Upper lobe of right lung (tissue), 1 donor: ENCODE measurements at regions not wholly inside any gene's neighbourhood (a gene's known extent, or its start where the extent isn't known, plus 50 kb on each side); places are given as distances from the start of the nearest gene placed in this dataset.

Source experiments
- ATAC-seq: fragments of 200-7000 bp; cut with Tn5 transposase; one replicate; pipeline ENCODE4 v1.9.1; 2020; ENCODE audit warnings: mild to moderate bottlenecking, moderate library complexity
- DNase-seq: peaks from one replicate; pipeline ENCODE4 v3.0.0-alpha.2; 2020
- H3K27ac ChIP-seq: fragments of 200-600 bp; one replicate; pipeline ENCODE4 v1.8.0; 2022
- H3K27me3 ChIP-seq: fragments of 200-600 bp; one replicate; pipeline ENCODE4 v1.8.0; 2022; ENCODE audit warnings: mild to moderate bottlenecking
- H3K36me3 ChIP-seq: fragments of 200-600 bp; one replicate; pipeline ENCODE4 v1.8.0; 2022
- H3K4me1 ChIP-seq: fragments of 200-600 bp; one replicate; pipeline ENCODE4 v1.8.0; 2022
- H3K4me3 ChIP-seq: fragments of 200-600 bp; one replicate; pipeline ENCODE4 v1.8.0; 2022; ENCODE audit warnings: mild to moderate bottlenecking
- H3K9me3 ChIP-seq: fragments of 200-600 bp; one replicate; pipeline ENCODE4 v1.8.0; 2022
- intact Hi-C: fragments of 100-400 bp; cut with DNase I; formaldehyde crosslinking; loops from one replicate; pipeline ENCODE4 v1.11.0; 2022
- TF ChIP-seq, protein P1 (sequence below): fragments of 200-600 bp; IDR thresholded peaks from one replicate; pipeline ENCODE4 v1.8.0; 2022; ENCODE audit warnings: antibody characterized with exemption
- donor health status: DM: no; HTN: yes; CAD: no; lungs with severe emphysema.

DNA sequence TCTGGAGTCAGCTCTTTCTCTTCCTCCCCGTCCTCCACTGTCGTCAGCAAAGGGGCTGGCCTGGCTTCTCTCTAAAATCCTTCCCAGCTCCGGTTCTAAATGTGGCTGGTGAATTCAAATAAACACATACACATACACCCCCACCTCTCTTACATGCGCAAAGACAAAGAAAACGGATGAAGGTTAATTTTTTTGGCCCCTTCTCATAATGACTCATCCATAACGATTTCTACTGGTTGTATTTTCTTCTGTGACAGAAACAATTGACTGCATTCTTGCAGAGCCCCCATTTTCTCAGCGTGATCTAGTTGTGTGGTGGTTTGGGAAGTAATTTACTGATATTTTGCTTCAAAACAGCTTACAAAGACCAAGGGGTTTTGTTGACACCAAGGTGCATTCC lies 130.0 kb upstream of the NTM start:
- Histone ChIP-seq H3K27ac (no peak overlapping the region), H3K27me3 (peaks cover 17% of the 10 kb centered on the region), H3K4me1 (no peaks in the 10 kb centered on the region), H3K36me3 (no peaks in the 10 kb centered on the region), H3K4me3 (no peak overlapping the region), H3K9me3 (no peaks in the 10 kb centered on the region)
- DNase-seq = no peak
- TF ChIP-seq, protein P1, sequence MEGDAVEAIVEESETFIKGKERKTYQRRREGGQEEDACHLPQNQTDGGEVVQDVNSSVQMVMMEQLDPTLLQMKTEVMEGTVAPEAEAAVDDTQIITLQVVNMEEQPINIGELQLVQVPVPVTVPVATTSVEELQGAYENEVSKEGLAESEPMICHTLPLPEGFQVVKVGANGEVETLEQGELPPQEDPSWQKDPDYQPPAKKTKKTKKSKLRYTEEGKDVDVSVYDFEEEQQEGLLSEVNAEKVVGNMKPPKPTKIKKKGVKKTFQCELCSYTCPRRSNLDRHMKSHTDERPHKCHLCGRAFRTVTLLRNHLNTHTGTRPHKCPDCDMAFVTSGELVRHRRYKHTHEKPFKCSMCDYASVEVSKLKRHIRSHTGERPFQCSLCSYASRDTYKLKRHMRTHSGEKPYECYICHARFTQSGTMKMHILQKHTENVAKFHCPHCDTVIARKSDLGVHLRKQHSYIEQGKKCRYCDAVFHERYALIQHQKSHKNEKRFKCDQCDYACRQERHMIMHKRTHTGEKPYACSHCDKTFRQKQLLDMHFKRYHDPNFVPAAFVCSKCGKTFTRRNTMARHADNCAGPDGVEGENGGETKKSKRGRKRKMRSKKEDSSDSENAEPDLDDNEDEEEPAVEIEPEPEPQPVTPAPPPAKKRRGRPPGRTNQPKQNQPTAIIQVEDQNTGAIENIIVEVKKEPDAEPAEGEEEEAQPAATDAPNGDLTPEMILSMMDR = no peak
- ATAC-seq = no peak
- intact Hi-C loops = no loop called here

DNA sequence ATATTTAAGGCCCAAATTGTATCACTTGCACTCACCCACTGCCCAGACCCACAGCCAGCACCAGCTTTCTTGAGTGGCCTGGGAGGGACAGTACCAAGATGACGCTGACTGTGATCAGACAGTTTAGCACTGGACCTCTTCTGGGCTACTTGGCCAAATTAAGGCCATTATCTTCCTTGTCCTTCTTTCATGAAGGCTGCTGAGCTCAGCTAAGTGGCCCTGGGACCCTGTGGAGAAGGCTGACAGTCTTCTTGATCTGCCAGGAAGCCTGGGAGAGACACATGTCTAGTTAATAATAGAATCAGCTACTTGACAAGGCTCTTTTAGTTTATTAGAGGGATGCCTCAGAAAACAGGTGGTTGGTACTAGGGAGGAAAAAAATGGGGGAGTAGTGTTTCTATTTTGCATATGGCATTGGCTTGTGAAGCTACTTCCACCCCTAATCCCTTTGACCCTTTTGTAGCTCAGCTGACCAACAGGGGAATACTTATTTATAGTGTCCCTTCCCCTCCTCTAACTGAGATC lies 127.9 kb upstream of the NTM start:
- Histone ChIP-seq H3K4me1 (no peaks in the 10 kb centered on the region), H3K27ac (no peak overlapping the region), H3K4me3 (no peak overlapping the region), H3K36me3 (no peaks in the 10 kb centered on the region), H3K27me3 (peaks cover 22% of the 10 kb centered on the region), H3K9me3 (no peaks in the 10 kb centered on the region)
- TF ChIP-seq, protein P1 = no peak
- ATAC-seq (no peak), DNase-seq (no peak)
- intact Hi-C loops = no loop called here

GRCh38 chr11:131246156-131246555 lies 124.3 kb upstream of the NTM start:
- intact Hi-C loops = no loop called here
- DNase-seq = no peak
- Histone ChIP-seq H3K4me1 (no peaks in the 10 kb centered on the region), H3K27me3 (peaks cover 31% of the 10 kb centered on the region), H3K27ac (no peak overlapping the region), H3K4me3 (no peak overlapping the region), H3K36me3 (no peaks in the 10 kb centered on the region), H3K9me3 (no peaks in the 10 kb centered on the region)
- TF ChIP-seq, protein P1 = no peak
- no peak for ATAC-seq

GRCh38 chr11:131246663-131247062 lies 123.8 kb upstream of the NTM start:
- no peaks in the 10 kb centered on the region for H3K36me3 ChIP-seq
- no peak overlapping the region for H3K4me3 ChIP-seq
- H3K27me3 ChIP-seq = peaks cover 31% of the 10 kb centered on the region
- ATAC-seq (peak; percentile 87), DNase-seq (peak; percentile 67)
- TF ChIP-seq, protein P1 = peak; percentile 46
- no peaks in the 10 kb centered on the region for H3K9me3 ChIP-seq
- no peak overlapping the region for H3K27ac ChIP-seq
- no peaks in the 10 kb centered on the region for H3K4me1 ChIP-seq
- intact Hi-C loops = no loop called here

DNA sequence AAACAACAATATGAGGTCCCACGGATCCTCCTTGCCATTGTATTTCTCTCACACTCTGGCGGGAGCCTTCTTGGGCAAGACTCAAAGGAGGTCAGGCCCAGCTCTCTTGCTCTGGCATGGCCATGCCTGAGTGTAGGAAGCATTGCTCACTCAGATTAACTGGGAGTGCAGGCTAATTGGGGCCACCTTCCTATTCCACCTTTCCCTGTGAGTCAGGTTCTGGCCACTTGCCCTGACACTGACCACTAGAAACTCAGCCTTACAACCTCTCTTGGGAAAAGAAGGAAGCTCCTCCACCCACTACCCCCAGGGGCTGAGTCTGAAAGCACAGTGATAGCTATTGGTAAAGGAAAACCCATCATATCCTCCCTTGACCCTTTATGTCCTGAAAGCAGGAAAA lies 121.8 kb upstream of the NTM start:
- no peak for DNase-seq
- Histone ChIP-seq H3K9me3 (no peaks in the 10 kb centered on the region), H3K27me3 (peaks cover 31% of the 10 kb centered on the region), H3K36me3 (no peaks in the 10 kb centered on the region), H3K4me1 (no peaks in the 10 kb centered on the region), H3K4me3 (no peak overlapping the region), H3K27ac (no peak overlapping the region)
- intact Hi-C loops = no loop called here
- no peak for ATAC-seq
- TF ChIP-seq, protein P1 = no peak

DNA sequence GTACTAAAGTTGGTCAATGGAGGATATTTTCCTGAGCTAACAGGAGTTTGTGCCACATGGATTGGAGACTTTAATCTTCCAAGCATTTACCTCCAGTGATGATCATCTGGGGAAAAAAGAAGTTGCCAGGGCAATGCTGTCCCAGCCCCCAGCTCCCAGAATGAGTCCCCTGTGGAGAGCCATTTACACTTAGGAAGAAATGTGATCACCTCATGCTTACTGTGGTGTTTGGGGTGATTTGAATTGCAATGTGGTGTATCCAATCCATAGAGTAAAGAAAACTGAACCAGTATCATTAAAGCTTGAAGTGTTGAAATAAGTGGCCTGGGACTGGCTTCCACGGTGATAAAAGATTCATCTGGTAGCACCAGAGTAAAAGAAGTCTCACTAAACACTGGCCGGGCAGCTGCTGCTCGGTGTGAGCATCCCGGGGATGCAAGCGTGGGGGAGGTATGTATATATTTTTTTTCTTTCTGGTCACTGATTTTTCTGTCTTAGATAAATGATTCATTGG lies 117.2 kb upstream of the NTM start:
- H3K4me3 ChIP-seq = no peak overlapping the region
- no peak for DNase-seq
- peaks cover 12% of the 10 kb centered on the region for H3K27me3 ChIP-seq
- H3K4me1 ChIP-seq = no peaks in the 10 kb centered on the region
- intact Hi-C loops = no loop called here
- no peaks in the 10 kb centered on the region for H3K36me3 ChIP-seq
- H3K27ac ChIP-seq = no peak overlapping the region
- TF ChIP-seq, protein P1 = no peak
- ATAC-seq = no peak
- no peaks in the 10 kb centered on the region for H3K9me3 ChIP-seq
